Activated naive CD8-positive, alpha-beta T cell treated with anti-CD3 and anti-CD28 coated beads, Interleukin-2, amount 10 ng/mL, durations not matched to agents 7 days and 5 days (primary cell): ENCODE measurements at regions not wholly inside any gene's neighbourhood (a gene's known extent, or its start where the extent isn't known, plus 50 kb on each side); places are given as distances from the start of the nearest gene placed in this dataset.

ENCODE experiments used
- ATAC-seq: fragments of 150-1000 bp; cut with Tn5 transposase; one replicate; pipeline ENCODE4 v1.10.0; 2021; ENCODE audit warnings: low read depth, moderate library complexity
- POLR2A ChIA-PET: fragments of 350-600 bp; sonication (Branson Sonifier 250); formaldehyde crosslinking; loops from one replicate; lab custom pipeline; 2021; ENCODE audit warnings: antibody characterized with exemption; lab: Charles Lee
- DNase-seq: peaks from one replicate; pipeline ENCODE4 v3.0.0; 2021
- H3K27ac Mint-ChIP-seq: one replicate; pipeline ENCODE4 v1.8.0; 2022; ENCODE audit warnings: mild to moderate bottlenecking, mixed read lengths
- H3K27me3 Mint-ChIP-seq: one replicate; pipeline ENCODE4 v1.8.0; 2022; ENCODE audit warnings: mild to moderate bottlenecking, moderate library complexity, mixed read lengths
- H3K36me3 Mint-ChIP-seq: one replicate; pipeline ENCODE4 v1.8.0; 2021; ENCODE audit warnings: mild to moderate bottlenecking, mixed read lengths
- H3K4me1 Mint-ChIP-seq: one replicate; pipeline ENCODE4 v1.8.0; 2021; ENCODE audit warnings: mixed read lengths
- H3K4me3 Mint-ChIP-seq: one replicate; pipeline ENCODE4 v1.8.0; 2022; ENCODE audit warnings: mild to moderate bottlenecking, moderate library complexity, mixed read lengths
- H3K9me3 Mint-ChIP-seq: one replicate; pipeline ENCODE4 v1.8.0; 2021; ENCODE audit warnings: mixed read lengths

DNA sequence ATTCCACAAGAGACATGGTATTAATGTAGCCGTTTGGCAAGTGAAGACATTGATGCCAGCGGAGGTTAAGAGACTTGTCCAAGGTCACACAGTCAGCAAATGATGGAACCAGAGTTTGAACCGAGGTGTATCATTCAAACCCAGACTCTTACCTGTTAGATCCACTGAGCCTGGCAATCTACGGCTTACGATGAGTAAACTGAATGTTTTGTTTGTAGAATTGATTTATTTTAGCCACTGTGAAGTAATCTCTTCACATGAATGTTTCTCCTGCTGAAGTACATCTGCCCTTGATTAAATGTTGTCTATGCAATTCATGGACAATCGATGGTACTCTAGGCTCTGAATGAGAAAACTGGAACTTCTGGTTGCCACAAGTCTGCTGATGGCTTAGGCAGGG is 155.5 kb upstream of the NAV2 start:
- Mint-ChIP-seq H3K9me3 (no peaks in the 10 kb centered on the region), H3K4me1 (peaks cover 1% of the 10 kb centered on the region), H3K4me3 (no peak overlapping the region), H3K27me3 (peaks cover 15% of the 10 kb centered on the region), H3K36me3 (no peaks in the 10 kb centered on the region), H3K27ac (no peak overlapping the region)
- DNase-seq (no peak), ATAC-seq (no peak)
- POLR2A ChIA-PET, result no interaction called here

DNA sequence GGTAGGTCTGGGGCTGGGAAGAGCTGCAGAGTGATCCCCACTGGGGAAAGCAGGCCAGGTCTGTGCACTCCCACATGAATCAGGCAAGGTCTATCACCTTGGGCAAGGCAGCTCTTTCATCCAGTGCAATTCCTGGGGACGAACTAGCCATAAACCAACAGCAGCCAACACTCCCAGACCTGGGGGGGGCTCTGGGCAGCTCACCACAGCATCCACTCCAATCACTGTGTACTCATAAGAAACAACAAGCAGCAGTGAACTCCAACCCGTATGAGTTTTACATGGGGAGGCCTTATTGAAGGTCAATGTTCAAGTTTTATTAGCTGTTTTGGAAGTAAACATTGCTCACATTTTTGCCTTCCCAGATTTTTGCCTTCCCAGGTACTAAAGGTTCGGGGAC is 157.4 kb upstream of the NAV2 start:
- ATAC-seq (no peak), DNase-seq (no peak)
- peaks cover 1% of the 10 kb centered on the region for H3K4me1 Mint-ChIP-seq
- no peak overlapping the region for H3K27ac Mint-ChIP-seq
- POLR2A ChIA-PET, result interaction anchor here (0.7 kb wide), 1 partner anchor 169 kb away, joined by 4 read pairs; no protein-coding TSS in a partner anchor
- peaks cover 8% of the 10 kb centered on the region for H3K27me3 Mint-ChIP-seq
- no peaks in the 10 kb centered on the region for H3K9me3 Mint-ChIP-seq
- no peaks in the 10 kb centered on the region for H3K36me3 Mint-ChIP-seq
- H3K4me3 Mint-ChIP-seq, result no peak overlapping the region

DNA sequence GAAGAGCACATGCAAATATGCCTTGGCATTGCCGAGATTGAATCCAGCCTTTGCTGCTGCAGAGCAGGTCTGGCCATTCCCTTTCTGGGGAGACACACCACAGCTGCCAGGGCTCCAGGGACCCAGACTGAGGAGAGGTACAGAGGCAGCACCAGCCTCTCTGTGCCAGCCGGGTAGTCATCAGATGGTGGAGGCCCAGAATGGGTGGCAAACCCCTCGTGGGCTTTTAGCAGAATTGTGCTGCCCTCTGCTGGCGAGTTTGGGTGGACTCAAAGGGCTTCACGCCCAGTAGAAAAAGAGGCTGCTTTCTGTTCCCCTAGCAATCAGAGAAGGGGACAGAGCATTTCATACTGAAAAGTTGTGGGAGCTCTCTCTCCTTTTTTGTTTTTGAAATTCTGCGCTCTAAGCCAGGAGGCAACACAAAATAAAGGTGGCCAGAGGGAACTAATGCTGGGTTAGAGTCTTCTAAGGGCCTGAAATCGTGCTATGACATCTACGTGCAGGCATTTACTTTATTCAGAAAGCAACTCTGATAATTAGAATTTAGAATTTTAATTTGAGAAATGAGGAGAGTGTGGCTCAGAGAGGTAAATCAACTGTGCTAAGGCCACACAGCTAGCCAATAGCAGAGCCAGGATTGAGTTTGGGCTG is 158.8 kb upstream of the NAV2 start:
- POLR2A ChIA-PET, result no interaction called here
- peaks cover 2% of the 10 kb centered on the region for H3K27me3 Mint-ChIP-seq
- no peaks in the 10 kb centered on the region for H3K9me3 Mint-ChIP-seq
- H3K36me3 Mint-ChIP-seq, result no peaks in the 10 kb centered on the region
- peaks cover 1% of the 10 kb centered on the region for H3K4me1 Mint-ChIP-seq
- ATAC-seq (peak; percentile 54), DNase-seq (peak; percentile 67)
- H3K4me3 Mint-ChIP-seq, result no peak overlapping the region
- no peak overlapping the region for H3K27ac Mint-ChIP-seq

DNA sequence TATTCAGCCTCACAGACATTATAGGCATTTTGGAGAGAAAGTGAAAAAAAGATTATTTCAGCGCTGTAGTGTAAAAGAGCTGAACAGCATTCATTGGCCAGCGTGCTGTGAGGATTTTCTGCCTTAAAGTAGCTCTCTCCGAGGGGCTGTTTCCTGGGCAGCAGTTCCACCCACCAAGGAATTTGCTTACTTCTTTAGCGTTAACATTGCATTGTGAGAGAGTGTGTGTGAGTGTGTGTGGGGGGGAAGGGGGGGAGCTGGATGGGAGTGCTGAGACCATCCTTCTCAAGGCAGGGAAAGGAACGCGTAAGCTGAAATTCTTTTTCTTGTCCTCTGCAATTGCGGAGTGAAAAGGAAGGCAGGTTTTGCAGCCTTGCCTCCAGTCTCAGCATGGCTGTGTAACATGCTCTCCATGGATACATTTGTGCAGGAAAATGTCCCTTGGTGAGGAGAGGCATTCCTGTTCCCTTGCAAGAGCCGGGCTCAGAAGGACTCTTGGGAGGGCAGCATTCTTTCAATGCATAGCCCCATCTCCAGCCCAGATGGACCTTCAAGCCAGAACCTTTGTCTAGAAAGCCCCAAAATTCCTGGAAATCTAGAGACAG is 159.9 kb upstream of the NAV2 start:
- H3K9me3 Mint-ChIP-seq, result no peaks in the 10 kb centered on the region
- DNase-seq (no peak), ATAC-seq (no peak)
- no peaks in the 10 kb centered on the region for H3K4me1 Mint-ChIP-seq
- POLR2A ChIA-PET, result no interaction called here
- H3K36me3 Mint-ChIP-seq, result no peaks in the 10 kb centered on the region
- no peak overlapping the region for H3K4me3 Mint-ChIP-seq
- H3K27ac Mint-ChIP-seq, result no peak overlapping the region
- H3K27me3 Mint-ChIP-seq, result peaks cover 2% of the 10 kb centered on the region

GRCh38 chr11:19552161-19552560 is 160.5 kb upstream of the NAV2 start:
- DNase-seq (no peak), ATAC-seq (no peak)
- H3K9me3 Mint-ChIP-seq, result no peaks in the 10 kb centered on the region
- H3K36me3 Mint-ChIP-seq, result no peaks in the 10 kb centered on the region
- POLR2A ChIA-PET, result no interaction called here
- no peak overlapping the region for H3K27ac Mint-ChIP-seq
- H3K27me3 Mint-ChIP-seq, result peaks cover 5% of the 10 kb centered on the region
- no peaks in the 10 kb centered on the region for H3K4me1 Mint-ChIP-seq
- no peak overlapping the region for H3K4me3 Mint-ChIP-seq

DNA sequence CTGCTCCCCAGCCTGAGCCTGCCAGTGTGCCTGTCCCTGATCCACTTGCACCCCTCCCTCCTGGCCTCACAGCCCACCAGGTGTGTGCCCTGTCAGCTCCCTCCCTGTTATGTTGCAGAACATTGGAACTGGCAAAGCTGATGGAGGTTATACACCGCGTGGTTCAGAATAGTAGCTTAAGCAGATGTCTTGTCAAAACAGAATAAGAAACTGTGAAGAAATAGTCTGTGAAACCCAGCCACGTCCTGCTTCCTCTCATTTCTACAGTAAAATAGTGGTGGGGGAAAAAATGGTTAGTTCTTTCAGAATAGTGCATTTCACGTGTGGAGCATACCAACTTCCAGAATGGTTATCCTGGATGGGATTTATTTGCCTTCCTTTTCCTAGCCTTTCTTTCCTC is 161.2 kb upstream of the NAV2 start:
- POLR2A ChIA-PET, result no interaction called here
- Mint-ChIP-seq H3K36me3 (no peaks in the 10 kb centered on the region), H3K4me1 (no peaks in the 10 kb centered on the region), H3K4me3 (no peak overlapping the region), H3K27me3 (peaks cover 5% of the 10 kb centered on the region), H3K9me3 (no peaks in the 10 kb centered on the region), H3K27ac (no peak overlapping the region)
- ATAC-seq (no peak), DNase-seq (no peak)

GRCh38 chr11:19547044-19547443 is 165.6 kb upstream of the NAV2 start:
- no peaks in the 10 kb centered on the region for H3K36me3 Mint-ChIP-seq
- POLR2A ChIA-PET, result no interaction called here
- H3K4me3 Mint-ChIP-seq, result no peak overlapping the region
- H3K27ac Mint-ChIP-seq, result no peak overlapping the region
- H3K9me3 Mint-ChIP-seq, result no peaks in the 10 kb centered on the region
- no peaks in the 10 kb centered on the region for H3K4me1 Mint-ChIP-seq
- no peak for DNase-seq
- peaks cover 3% of the 10 kb centered on the region for H3K27me3 Mint-ChIP-seq
- no peak for ATAC-seq

DNA sequence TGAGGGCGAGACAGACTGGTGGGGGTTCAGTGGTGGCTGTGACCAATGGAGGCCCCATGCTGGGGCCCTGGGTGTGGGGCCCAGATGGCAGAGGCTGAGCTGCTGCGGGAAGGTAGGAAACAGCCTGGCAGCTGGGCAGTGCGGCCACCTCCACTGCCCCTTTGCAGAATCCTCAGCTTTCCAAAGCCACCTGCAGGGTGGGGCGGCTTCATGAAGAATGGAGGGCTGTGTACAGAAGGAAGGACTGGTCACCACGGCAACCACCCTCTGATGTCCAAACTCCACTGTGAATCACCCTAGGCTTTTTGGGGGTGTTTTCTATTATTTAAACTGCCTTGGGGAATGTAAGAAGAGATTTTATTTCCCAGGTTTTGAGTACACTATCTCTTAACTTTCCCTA is 166.3 kb upstream of the NAV2 start:
- H3K4me3 Mint-ChIP-seq, result no peak overlapping the region
- H3K27ac Mint-ChIP-seq, result no peak overlapping the region
- H3K9me3 Mint-ChIP-seq, result no peaks in the 10 kb centered on the region
- POLR2A ChIA-PET, result no interaction called here
- peaks cover 3% of the 10 kb centered on the region for H3K27me3 Mint-ChIP-seq
- DNase-seq (no peak), ATAC-seq (no peak)
- H3K36me3 Mint-ChIP-seq, result no peaks in the 10 kb centered on the region
- H3K4me1 Mint-ChIP-seq, result no peaks in the 10 kb centered on the region

- POLR2A ChIA-PET, result no interaction called here
- H3K27ac Mint-ChIP-seq, result no peak overlapping the region
- no peak for DNase-seq
- H3K4me3 Mint-ChIP-seq, result no peak overlapping the region
- no peak for ATAC-seq
- no peaks in the 10 kb centered on the region for H3K9me3 Mint-ChIP-seq
- H3K4me1 Mint-ChIP-seq, result no peaks in the 10 kb centered on the region
- peaks cover 4% of the 10 kb centered on the region for H3K27me3 Mint-ChIP-seq
- H3K36me3 Mint-ChIP-seq, result no peaks in the 10 kb centered on the region
Measured at GRCh38 chr11:19541521-19542049, 171.1 kb upstream of the NAV2 start.

GRCh38 chr11:19539861-19540260 is 172.8 kb upstream of the NAV2 start:
- H3K4me1 Mint-ChIP-seq, result no peaks in the 10 kb centered on the region
- ATAC-seq (no peak), DNase-seq (no peak)
- H3K27me3 Mint-ChIP-seq, result peaks cover 4% of the 10 kb centered on the region
- POLR2A ChIA-PET, result no interaction called here
- H3K9me3 Mint-ChIP-seq, result no peaks in the 10 kb centered on the region
- H3K36me3 Mint-ChIP-seq, result no peaks in the 10 kb centered on the region
- no peak overlapping the region for H3K27ac Mint-ChIP-seq
- H3K4me3 Mint-ChIP-seq, result no peak overlapping the region

- Mint-ChIP-seq H3K27me3 (peaks cover 4% of the 10 kb centered on the region), H3K4me3 (no peak overlapping the region), H3K36me3 (no peaks in the 10 kb centered on the region), H3K4me1 (no peaks in the 10 kb centered on the region), H3K9me3 (no peaks in the 10 kb centered on the region), H3K27ac (no peak overlapping the region)
- POLR2A ChIA-PET, result no interaction called here
- ATAC-seq (no peak), DNase-seq (no peak)
Measured at GRCh38 chr11:19537803-19538453, 174.7 kb upstream of the NAV2 start.

DNA sequence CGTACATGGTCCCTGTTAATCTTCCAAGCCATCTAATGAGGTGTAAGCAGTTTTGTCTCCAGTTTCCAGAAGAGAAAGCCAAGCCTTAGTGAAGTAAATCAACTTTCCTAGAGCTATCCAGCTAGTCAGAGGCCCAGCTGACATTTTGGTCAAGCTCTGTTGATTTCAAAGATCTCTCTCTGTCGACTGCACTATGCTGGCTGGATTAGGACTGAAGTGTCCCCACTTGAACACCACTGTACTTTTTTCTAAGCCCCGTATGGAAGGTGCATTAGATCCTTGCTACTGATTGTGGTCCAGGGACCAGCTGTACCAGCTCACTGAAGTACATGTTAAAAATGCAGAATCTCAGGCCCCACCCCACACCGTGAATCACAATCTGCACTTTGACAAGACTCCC is 176.5 kb upstream of the NAV2 start:
- H3K4me1 Mint-ChIP-seq, result no peaks in the 10 kb centered on the region
- ATAC-seq, result no peak
- H3K36me3 Mint-ChIP-seq, result no peaks in the 10 kb centered on the region
- no peak overlapping the region for H3K4me3 Mint-ChIP-seq
- H3K27me3 Mint-ChIP-seq, result peaks cover 4% of the 10 kb centered on the region
- POLR2A ChIA-PET, result no interaction called here
- H3K9me3 Mint-ChIP-seq, result no peaks in the 10 kb centered on the region
- DNase-seq, result no peak
- H3K27ac Mint-ChIP-seq, result no peak overlapping the region

GRCh38 chr11:19530505-19530904 is 182.1 kb upstream of the NAV2 start:
- POLR2A ChIA-PET, result no interaction called here
- H3K4me3 Mint-ChIP-seq, result no peak overlapping the region
- ATAC-seq, result no peak
- peaks cover 2% of the 10 kb centered on the region for H3K27me3 Mint-ChIP-seq
- no peaks in the 10 kb centered on the region for H3K36me3 Mint-ChIP-seq
- H3K4me1 Mint-ChIP-seq, result no peaks in the 10 kb centered on the region
- no peak overlapping the region for H3K27ac Mint-ChIP-seq
- no peak for DNase-seq
- no peaks in the 10 kb centered on the region for H3K9me3 Mint-ChIP-seq

DNA sequence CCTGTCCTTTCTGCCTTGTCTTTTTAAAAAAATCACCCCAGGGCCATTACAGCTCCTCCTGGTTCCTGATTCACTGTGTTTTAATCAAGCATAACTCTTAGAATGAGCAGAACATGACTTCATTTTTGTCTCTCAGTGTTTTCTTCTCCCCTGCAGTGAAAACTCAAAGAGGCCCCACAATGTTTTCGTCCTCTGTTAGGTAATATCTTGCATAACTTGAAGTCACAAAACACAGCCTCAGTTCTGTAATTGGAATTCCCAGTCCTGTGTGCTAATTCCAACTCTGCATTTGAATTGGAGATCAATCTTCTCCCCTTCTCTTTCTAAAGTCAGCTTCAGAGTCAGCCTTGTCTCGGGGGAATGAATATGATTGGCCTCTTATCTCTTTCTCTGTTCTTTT is 186.5 kb upstream of the NAV2 start:
- POLR2A ChIA-PET, result no interaction called here

More for the DNA sequence above, 186.5 kb upstream of the NAV2 start:
- Mint-ChIP-seq H3K9me3 (no peaks in the 10 kb centered on the region), H3K4me1 (no peaks in the 10 kb centered on the region), H3K27ac (no peak overlapping the region), H3K27me3 (peaks cover 2% of the 10 kb centered on the region), H3K36me3 (no peaks in the 10 kb centered on the region), H3K4me3 (no peak overlapping the region)
- ATAC-seq (no peak), DNase-seq (no peak)
